Panc1 (cell line): ENCODE measurements at regions not wholly inside any gene's neighbourhood (a gene's known extent, or its start where the extent isn't known, plus 50 kb on each side); places are given as distances from the start of the nearest gene placed in this dataset.

Source experiments
- ATAC-seq: fragments of 200-7000 bp; cut with Tn5 transposase; 2 replicates; pipeline ENCODE4 v1.9.1; 2020; ENCODE audit warnings: mild to moderate bottlenecking, moderate library complexity
- BruUV-seq: library from RNA; stranded (reverse); fragments of 400-500 nt; replicated peaks from 2 replicates; lab custom pipeline; 2021; lab: Mats Ljungman, UMichigan
- CTCF ChIA-PET: fragments of 300-600 bp; sonication (Branson Sonifier 250); formaldehyde crosslinking; loops from one replicate; lab custom pipeline; 2022; ENCODE audit warnings: antibody characterized with exemption; lab: Charles Lee
- POLR2A ChIA-PET: fragments of 300-600 bp; sonication (Branson Sonifier 250); formaldehyde crosslinking; loops from one replicate; lab custom pipeline; 2022; ENCODE audit warnings: antibody characterized with exemption; lab: Charles Lee
- DNase-seq: peaks from one replicate; pipeline ENCODE4 v3.0.0-alpha.2; 2010; ENCODE audit warnings: low read depth, low spot score
- H3K27ac ChIP-seq: 2 replicates; pipeline ENCODE4 v1.5.1; 2011; ENCODE audit warnings: mild to moderate bottlenecking, low read length, inconsistent platforms
- H3K27me3 ChIP-seq: fragments of 200-500 bp; sonication (Bioruptor generic); 2 replicates; pipeline ENCODE4 v1.6.0; 2014; ENCODE audit warnings: low read length, inconsistent platforms; ENCODE audit not compliant: control insufficient read depth, insufficient read depth
- H3K36me3 ChIP-seq: fragments of 200-500 bp; sonication (Bioruptor generic); 2 replicates; pipeline ENCODE4 v1.5.1; 2014; ENCODE audit warnings: inconsistent platforms, mild to moderate bottlenecking, low read length, moderate library complexity; ENCODE audit not compliant: control insufficient read depth, insufficient read depth
- H3K4me1 ChIP-seq: 2 replicates; pipeline ENCODE4 v1.5.1; 2011; ENCODE audit warnings: inconsistent platforms, mild to moderate bottlenecking, low read length, moderate library complexity; ENCODE audit not compliant: control insufficient read depth, insufficient read depth
- H3K4me3 ChIP-seq, 2 experiments: 2 replicates each; pipeline ENCODE4 v1.5.1; 2011 to 2012; ENCODE audit warnings: low read depth in 2 of 2, low read length in 2 of 2, mild to moderate bottlenecking in 2 of 2, inconsistent platforms in 1 of 2, moderate library complexity in 1 of 2
- H3K9me3 ChIP-seq: fragments of 200-500 bp; sonication (Bioruptor generic); 2 replicates; pipeline ENCODE4 v1.5.1; 2014; ENCODE audit warnings: low read depth, mild to moderate bottlenecking, inconsistent platforms, low read length, moderate library complexity; ENCODE audit not compliant: control insufficient read depth, insufficient read depth
- POLR2AphosphoS5 ChIP-seq: IDR thresholded peaks from 2 replicates; pipeline ENCODE4 v1.6.1; 2012; ENCODE audit warnings: mild to moderate bottlenecking, low read depth, low read length, moderate library complexity
- SIN3A ChIP-seq: IDR thresholded peaks from 2 replicates; pipeline ENCODE4 v1.6.1; 2012; ENCODE audit warnings: low read depth, mild to moderate bottlenecking, low read length, moderate library complexity, borderline replicate concordance; ENCODE audit not compliant: insufficient read depth
- TCF7L2 ChIP-seq: IDR thresholded peaks from 2 replicates; pipeline ENCODE4 v1.6.1; 2011; ENCODE audit warnings: mild to moderate bottlenecking, low read depth, low read length, inconsistent platforms
- in situ Hi-C: cut with HindIII; loops from 2 replicates; pipeline ENCODE4 v1.10.0; 2016; ENCODE audit warnings: low sequenced_read_pairs, low pct_unique_long_range_greater_than_20kb
- intact Hi-C: fragments of 100-400 bp; cut with micrococcal nuclease; formaldehyde crosslinking; loops from one replicate; pipeline ENCODE4 v1.10.0; 2022; ENCODE audit not compliant: unreplicated experiment
- TF ChIP-seq, protein P1 (sequence below): fragments of 450-650 bp; IDR thresholded peaks from 2 replicates; pipeline ENCODE4 v1.5.1; 2017; ENCODE audit warnings: mild to moderate bottlenecking
- TF ChIP-seq, protein P2 (sequence below), 2 experiments: IDR thresholded peaks; 2 replicates each; pipeline ENCODE4 v1.6.1; 2011 to 2012; ENCODE audit warnings: low read depth in 2 of 2, control low read depth in 1 of 2, low read length in 1 of 2, mild to moderate bottlenecking in 1 of 2, moderate library complexity in 1 of 2; ENCODE audit not compliant: insufficient read depth in 1 of 2

DNA sequence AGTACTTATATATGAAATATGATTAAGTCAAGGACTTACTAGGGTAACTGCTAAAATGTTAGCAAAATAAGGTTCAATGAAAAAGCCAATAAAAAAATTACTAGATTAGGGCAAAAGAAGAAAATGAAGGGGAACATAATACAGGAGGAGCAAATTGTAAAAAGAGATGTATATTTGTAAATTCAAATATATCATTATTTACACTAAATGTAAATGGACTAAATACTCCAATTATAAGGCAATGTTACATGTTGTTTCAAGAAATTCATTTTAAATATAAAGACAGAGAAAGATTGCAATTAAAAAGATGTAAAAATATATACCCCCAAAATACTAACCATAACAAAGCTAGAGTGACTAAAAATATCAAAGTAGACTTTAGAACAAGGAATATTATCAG lies 134.1 kb downstream of the EFHB start:
- ATAC-seq = no peak
- Histone ChIP-seq H3K36me3 (no peaks in the 10 kb centered on the region), H3K4me1 (no peaks in the 10 kb centered on the region), H3K27ac (no peak overlapping the region), H3K27me3 (no peaks in the 10 kb centered on the region), H3K4me3 (no peak overlapping the region), H3K9me3 (peaks cover 4% of the 10 kb centered on the region; the same call in 1 of the 2 replicates)
- no peak for TF ChIP-seq SIN3A
- no peak for TF ChIP-seq POLR2AphosphoS5
- no peak for TF ChIP-seq TCF7L2
- TF ChIP-seq, protein P1, sequence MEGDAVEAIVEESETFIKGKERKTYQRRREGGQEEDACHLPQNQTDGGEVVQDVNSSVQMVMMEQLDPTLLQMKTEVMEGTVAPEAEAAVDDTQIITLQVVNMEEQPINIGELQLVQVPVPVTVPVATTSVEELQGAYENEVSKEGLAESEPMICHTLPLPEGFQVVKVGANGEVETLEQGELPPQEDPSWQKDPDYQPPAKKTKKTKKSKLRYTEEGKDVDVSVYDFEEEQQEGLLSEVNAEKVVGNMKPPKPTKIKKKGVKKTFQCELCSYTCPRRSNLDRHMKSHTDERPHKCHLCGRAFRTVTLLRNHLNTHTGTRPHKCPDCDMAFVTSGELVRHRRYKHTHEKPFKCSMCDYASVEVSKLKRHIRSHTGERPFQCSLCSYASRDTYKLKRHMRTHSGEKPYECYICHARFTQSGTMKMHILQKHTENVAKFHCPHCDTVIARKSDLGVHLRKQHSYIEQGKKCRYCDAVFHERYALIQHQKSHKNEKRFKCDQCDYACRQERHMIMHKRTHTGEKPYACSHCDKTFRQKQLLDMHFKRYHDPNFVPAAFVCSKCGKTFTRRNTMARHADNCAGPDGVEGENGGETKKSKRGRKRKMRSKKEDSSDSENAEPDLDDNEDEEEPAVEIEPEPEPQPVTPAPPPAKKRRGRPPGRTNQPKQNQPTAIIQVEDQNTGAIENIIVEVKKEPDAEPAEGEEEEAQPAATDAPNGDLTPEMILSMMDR = no peak
- TF ChIP-seq, protein P2, sequence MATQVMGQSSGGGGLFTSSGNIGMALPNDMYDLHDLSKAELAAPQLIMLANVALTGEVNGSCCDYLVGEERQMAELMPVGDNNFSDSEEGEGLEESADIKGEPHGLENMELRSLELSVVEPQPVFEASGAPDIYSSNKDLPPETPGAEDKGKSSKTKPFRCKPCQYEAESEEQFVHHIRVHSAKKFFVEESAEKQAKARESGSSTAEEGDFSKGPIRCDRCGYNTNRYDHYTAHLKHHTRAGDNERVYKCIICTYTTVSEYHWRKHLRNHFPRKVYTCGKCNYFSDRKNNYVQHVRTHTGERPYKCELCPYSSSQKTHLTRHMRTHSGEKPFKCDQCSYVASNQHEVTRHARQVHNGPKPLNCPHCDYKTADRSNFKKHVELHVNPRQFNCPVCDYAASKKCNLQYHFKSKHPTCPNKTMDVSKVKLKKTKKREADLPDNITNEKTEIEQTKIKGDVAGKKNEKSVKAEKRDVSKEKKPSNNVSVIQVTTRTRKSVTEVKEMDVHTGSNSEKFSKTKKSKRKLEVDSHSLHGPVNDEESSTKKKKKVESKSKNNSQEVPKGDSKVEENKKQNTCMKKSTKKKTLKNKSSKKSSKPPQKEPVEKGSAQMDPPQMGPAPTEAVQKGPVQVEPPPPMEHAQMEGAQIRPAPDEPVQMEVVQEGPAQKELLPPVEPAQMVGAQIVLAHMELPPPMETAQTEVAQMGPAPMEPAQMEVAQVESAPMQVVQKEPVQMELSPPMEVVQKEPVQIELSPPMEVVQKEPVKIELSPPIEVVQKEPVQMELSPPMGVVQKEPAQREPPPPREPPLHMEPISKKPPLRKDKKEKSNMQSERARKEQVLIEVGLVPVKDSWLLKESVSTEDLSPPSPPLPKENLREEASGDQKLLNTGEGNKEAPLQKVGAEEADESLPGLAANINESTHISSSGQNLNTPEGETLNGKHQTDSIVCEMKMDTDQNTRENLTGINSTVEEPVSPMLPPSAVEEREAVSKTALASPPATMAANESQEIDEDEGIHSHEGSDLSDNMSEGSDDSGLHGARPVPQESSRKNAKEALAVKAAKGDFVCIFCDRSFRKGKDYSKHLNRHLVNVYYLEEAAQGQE (IDR thresholded peaks at IDR 0.05; ENCODE audit: insufficient read depth in 1 of 2, low read depth in 2 of 2, low read length in 1 of 2) = no peak
- no TSS peak for BruUV-seq
- ChIA-PET CTCF (no interaction called here), POLR2A (no interaction called here)
- in situ Hi-C loops = no loop called here
- DNase-seq = no peak
- intact Hi-C loops = no loop called here

DNA sequence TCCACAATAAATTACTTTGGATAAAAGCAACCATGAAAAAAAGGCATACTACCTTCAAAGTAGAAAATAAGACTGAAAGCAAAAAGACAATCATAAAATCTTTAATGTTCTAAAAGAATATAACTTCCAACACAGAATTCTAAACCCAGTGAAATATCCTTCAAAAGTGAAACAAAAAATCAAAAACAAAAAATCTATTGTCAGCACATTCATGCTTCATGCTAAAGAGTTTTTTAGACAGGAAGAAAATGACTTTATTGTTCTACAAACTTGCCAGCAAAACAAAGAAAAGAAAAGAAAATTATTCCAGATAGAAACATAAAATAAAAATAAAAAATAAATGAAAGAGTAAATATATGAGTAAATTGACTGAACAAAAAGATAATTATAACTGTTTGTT lies 134.9 kb downstream of the EFHB start:
- TF ChIP-seq TCF7L2 = no peak
- TF ChIP-seq, protein P1 = no peak
- TF ChIP-seq, protein P2 (IDR thresholded peaks at IDR 0.05; ENCODE audit: insufficient read depth in 1 of 2, low read depth in 2 of 2, low read length in 1 of 2) = no peak
- TF ChIP-seq SIN3A = no peak
- TF ChIP-seq POLR2AphosphoS5 = no peak
- intact Hi-C loops (no loop called here), in situ Hi-C loops (no loop called here)
- BruUV-seq = no TSS peak
- no peak overlapping the region for H3K27ac ChIP-seq
- H3K27me3 ChIP-seq = no peaks in the 10 kb centered on the region
- POLR2A ChIA-PET = no interaction called here
- H3K4me1 ChIP-seq = no peaks in the 10 kb centered on the region
- peaks cover 4% of the 10 kb centered on the region; the same call in 1 of the 2 replicates for H3K9me3 ChIP-seq
- no peaks in the 10 kb centered on the region for H3K36me3 ChIP-seq
- ATAC-seq = no peak
- DNase-seq = no peak
- CTCF ChIA-PET = no interaction called here
- H3K4me3 ChIP-seq = no peak overlapping the region
